H9 (cell line): ENCODE measurements at regions not wholly inside any gene's neighbourhood (a gene's known extent, or its start where the extent isn't known, plus 50 kb on each side); places are given as distances from the start of the nearest gene placed in this dataset.

Experiments
- DNase-seq: peaks from one replicate; pipeline ENCODE4 v3.0.0-alpha.2; 2017
- H2AFZ ChIP-seq: one replicate; pipeline ENCODE4 v1.6.1; 2013; ENCODE audit warnings: mild to moderate bottlenecking, low read length, control low read depth, moderate library complexity
- H2AK5ac ChIP-seq: 2 replicates; pipeline ENCODE4 v1.6.1; 2013; ENCODE audit warnings: low read length, control low read depth, mixed read lengths; ENCODE audit not compliant: insufficient read length
- H2BK120ac ChIP-seq: one replicate; pipeline ENCODE4 v1.6.1; 2013; ENCODE audit warnings: low read depth, mild to moderate bottlenecking, low read length, control low read depth, inconsistent platforms; ENCODE audit not compliant: poor library complexity, severe bottlenecking
- H2BK12ac ChIP-seq: 2 replicates; pipeline ENCODE4 v1.6.1; 2013; ENCODE audit warnings: low read length, control low read depth, mixed read lengths, low read depth; ENCODE audit not compliant: insufficient read length
- H2BK15ac ChIP-seq: 2 replicates; pipeline ENCODE4 v1.6.1; 2013; ENCODE audit warnings: low read depth, low read length, control low read depth
- H2BK20ac ChIP-seq: one replicate; pipeline ENCODE4 v1.6.1; 2013; ENCODE audit warnings: low read depth, mild to moderate bottlenecking, low read length, control low read depth, inconsistent platforms; ENCODE audit not compliant: poor library complexity, severe bottlenecking
- H2BK5ac ChIP-seq: 2 replicates; pipeline ENCODE4 v1.6.1; 2013; ENCODE audit warnings: low read length, control low read depth, mixed read lengths; ENCODE audit not compliant: insufficient read length
- H3K14ac ChIP-seq: 2 replicates; pipeline ENCODE4 v1.6.1; 2013; ENCODE audit warnings: low read length, control low read depth; ENCODE audit not compliant: insufficient read depth
- H3K18ac ChIP-seq: 2 replicates; pipeline ENCODE4 v1.6.1; 2013; ENCODE audit warnings: low read depth, mild to moderate bottlenecking, mixed read lengths, low read length, control low read depth; ENCODE audit not compliant: insufficient read length
- H3K23ac ChIP-seq: 2 replicates; pipeline ENCODE4 v1.6.1; 2013; ENCODE audit warnings: low read length, control low read depth, mixed read lengths, low read depth; ENCODE audit not compliant: insufficient read length
- H3K23me2 ChIP-seq: 2 replicates; pipeline ENCODE4 v1.6.1; 2013; ENCODE audit warnings: low read depth, mild to moderate bottlenecking, mixed read lengths, low read length, control low read depth; ENCODE audit not compliant: insufficient read length, poor library complexity, severe bottlenecking
- H3K27ac ChIP-seq: 2 replicates; pipeline ENCODE4 v1.5.1; 2013; ENCODE audit warnings: low read length, control low read depth, mixed read lengths, low read depth; ENCODE audit not compliant: insufficient read length
- H3K27me3 ChIP-seq: 2 replicates; pipeline ENCODE4 v1.6.1; 2013; ENCODE audit warnings: low read length, control low read depth, inconsistent platforms; ENCODE audit not compliant: insufficient read depth
- H3K4ac ChIP-seq: 2 replicates; pipeline ENCODE4 v1.6.1; 2013; ENCODE audit warnings: low read depth, mild to moderate bottlenecking, control low read depth, inconsistent platforms, low read length, moderate library complexity
- H3K4me1 ChIP-seq: 2 replicates; pipeline ENCODE4 v1.6.1; 2013; ENCODE audit warnings: low read length, control low read depth, inconsistent platforms; ENCODE audit not compliant: insufficient read depth
- H3K4me2 ChIP-seq: 2 replicates; pipeline ENCODE4 v1.6.1; 2013; ENCODE audit warnings: low read length, control low read depth, mixed read lengths; ENCODE audit not compliant: insufficient read length, insufficient read depth
- H3K56ac ChIP-seq: 2 replicates; pipeline ENCODE4 v1.6.1; 2013; ENCODE audit warnings: low read depth, mild to moderate bottlenecking, mixed read lengths, low read length, control low read depth; ENCODE audit not compliant: insufficient read length
- H3K79me1 ChIP-seq: 2 replicates; pipeline ENCODE4 v1.6.1; 2013; ENCODE audit warnings: low read depth, mild to moderate bottlenecking, moderate library complexity, low read length, control low read depth, inconsistent platforms; ENCODE audit not compliant: insufficient read depth, poor library complexity, severe bottlenecking
- H3K79me2 ChIP-seq: 2 replicates; pipeline ENCODE4 v1.6.1; 2013; ENCODE audit warnings: low read length, control low read depth, inconsistent platforms; ENCODE audit not compliant: insufficient read depth
- H3K9ac ChIP-seq: 2 replicates; pipeline ENCODE4 v1.6.1; 2013; ENCODE audit warnings: low read length, control low read depth, mixed read lengths; ENCODE audit not compliant: insufficient read length; ENCODE audit errors: extremely low read depth
- H3K9me3 ChIP-seq: one replicate; pipeline ENCODE4 v1.6.1; 2013; ENCODE audit warnings: low read depth, low read length, inconsistent platforms; ENCODE audit not compliant: control insufficient read depth
- H3T11ph ChIP-seq: one replicate; pipeline ENCODE4 v1.6.1; 2013; ENCODE audit warnings: mild to moderate bottlenecking, low read length, control low read depth, inconsistent platforms
- H4K20me1 ChIP-seq: one replicate; pipeline ENCODE4 v1.6.1; 2013; ENCODE audit not compliant: control insufficient read depth, insufficient read length, insufficient read depth
- H4K5ac ChIP-seq: 2 replicates; pipeline ENCODE4 v1.6.1; 2013; ENCODE audit warnings: low read depth, mild to moderate bottlenecking, mixed read lengths, low read length, control low read depth; ENCODE audit not compliant: insufficient read length
- H4K8ac ChIP-seq: replicated peaks from 2 replicates; pipeline ENCODE4 v1.6.1; 2013; ENCODE audit warnings: low read length, control low read depth, mixed read lengths, low read depth; ENCODE audit not compliant: insufficient read length
- H4K91ac ChIP-seq: 2 replicates; pipeline ENCODE4 v1.6.1; 2013; ENCODE audit warnings: low read depth, mild to moderate bottlenecking, moderate library complexity, mixed read lengths, low read length, control low read depth; ENCODE audit not compliant: insufficient read length
- H3K27ac Mint-ChIP-seq, 3 experiments: 2 replicates in 2 of 3; 3 replicates in 1 of 3; pipeline ENCODE4 v1.8.0; 2020 to 2021; ENCODE audit warnings: mixed read lengths in 3 of 3, mild to moderate bottlenecking in 1 of 3, moderate library complexity in 1 of 3
- H3K27me3 Mint-ChIP-seq: 2 replicates; pipeline ENCODE4 v1.8.0; 2021; ENCODE audit warnings: low read depth, mild to moderate bottlenecking, moderate library complexity, mixed read lengths
- H3K36me3 Mint-ChIP-seq, 3 experiments: 2 replicates in 2 of 3; 3 replicates in 1 of 3; pipeline ENCODE4 v1.8.0; 2020 to 2021; ENCODE audit warnings: low read depth in 3 of 3, mixed read lengths in 3 of 3; ENCODE audit not compliant: insufficient read depth in 1 of 3
- H3K4me1 Mint-ChIP-seq, 2 experiments: 2 replicates each; pipeline ENCODE4 v1.8.0; 2020; ENCODE audit warnings: mixed read lengths in 2 of 2
- H3K4me3 Mint-ChIP-seq, 2 experiments: 2 replicates in 1 of 2; 3 replicates in 1 of 2; pipeline ENCODE4 v1.8.0; 2020 to 2021; ENCODE audit warnings: mild to moderate bottlenecking in 2 of 2, mixed read lengths in 2 of 2, moderate library complexity in 1 of 2
- H3K9me3 Mint-ChIP-seq, 2 experiments: 2 replicates in 1 of 2; 3 replicates in 1 of 2; pipeline ENCODE4 v1.8.0; 2020; ENCODE audit warnings: mild to moderate bottlenecking in 2 of 2, mixed read lengths in 2 of 2, moderate library complexity in 1 of 2
- WGBS: extraction: QIAGEN DNeasy Blood & Tissue Kit; methylation state at CpG from one replicate; pipeline ENCODE4 v1.1.7; 2013; ENCODE audit warnings: missing lambda C conversion rate, low lambda C conversion rate, mixed read lengths; ENCODE audit not compliant: insufficient read length; ENCODE audit errors: extremely low coverage; 5-methylcytosine and 5-hydroxymethylcytosine counted together
- TF ChIP-seq, protein P1 (sequence below): fragments of 200-600 bp; sonication (generic); conservative IDR thresholded peaks from 3 replicates; pipeline ENCODE4 v1.8.0; 2021; ENCODE audit warnings: antibody characterized with exemption, mild to moderate bottlenecking

- TF ChIP-seq, protein P1, sequence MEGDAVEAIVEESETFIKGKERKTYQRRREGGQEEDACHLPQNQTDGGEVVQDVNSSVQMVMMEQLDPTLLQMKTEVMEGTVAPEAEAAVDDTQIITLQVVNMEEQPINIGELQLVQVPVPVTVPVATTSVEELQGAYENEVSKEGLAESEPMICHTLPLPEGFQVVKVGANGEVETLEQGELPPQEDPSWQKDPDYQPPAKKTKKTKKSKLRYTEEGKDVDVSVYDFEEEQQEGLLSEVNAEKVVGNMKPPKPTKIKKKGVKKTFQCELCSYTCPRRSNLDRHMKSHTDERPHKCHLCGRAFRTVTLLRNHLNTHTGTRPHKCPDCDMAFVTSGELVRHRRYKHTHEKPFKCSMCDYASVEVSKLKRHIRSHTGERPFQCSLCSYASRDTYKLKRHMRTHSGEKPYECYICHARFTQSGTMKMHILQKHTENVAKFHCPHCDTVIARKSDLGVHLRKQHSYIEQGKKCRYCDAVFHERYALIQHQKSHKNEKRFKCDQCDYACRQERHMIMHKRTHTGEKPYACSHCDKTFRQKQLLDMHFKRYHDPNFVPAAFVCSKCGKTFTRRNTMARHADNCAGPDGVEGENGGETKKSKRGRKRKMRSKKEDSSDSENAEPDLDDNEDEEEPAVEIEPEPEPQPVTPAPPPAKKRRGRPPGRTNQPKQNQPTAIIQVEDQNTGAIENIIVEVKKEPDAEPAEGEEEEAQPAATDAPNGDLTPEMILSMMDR: no peak
- Histone ChIP-seq H2BK120ac (no peak overlapping the region), H3K79me2 (no peaks in the 10 kb centered on the region), H4K8ac (no peak overlapping the region), H2BK12ac (no peak overlapping the region), H3K14ac (no peak overlapping the region; the same call in 1 of the 2 replicates), H2BK20ac (no peak overlapping the region), H3K4me1 (no peaks in the 10 kb centered on the region), H3K56ac (no peak overlapping the region), H3K9me3 (no peaks in the 10 kb centered on the region), H3K23ac (no peak overlapping the region), H4K91ac (no peak overlapping the region), H3K27me3 (no peaks in the 10 kb centered on the region), H4K20me1 (no peaks in the 10 kb centered on the region), H4K5ac (no peak overlapping the region), H2AFZ (no peak overlapping the region), H3T11ph (no peak overlapping the region), H3K23me2 (no peaks in the 10 kb centered on the region), H3K27ac (no peak overlapping the region), H3K18ac (no peak overlapping the region), H2AK5ac (no peak overlapping the region), H2BK15ac (no peak overlapping the region), H3K9ac (no peak overlapping the region), H3K4me2 (no peak overlapping the region), H2BK5ac (no peak overlapping the region), H3K79me1 (no peaks in the 10 kb centered on the region), H3K4ac (no peak overlapping the region)
- WGBS: no CpG with 5 or more reads among the region's 14 CpGs
- H3K36me3 Mint-ChIP-seq: no peaks in the 10 kb centered on the region; a peak in 1 of 7 replicates
- no peak overlapping the region for H3K4me3 Mint-ChIP-seq
- H3K27ac Mint-ChIP-seq: no peak overlapping the region
- peaks cover 19 to 26% of the 10 kb centered on the region in 2 experiments for H3K4me1 Mint-ChIP-seq
- no peaks in the 10 kb centered on the region for H3K27me3 Mint-ChIP-seq
- no peaks in the 10 kb centered on the region for H3K9me3 Mint-ChIP-seq
- no peak for DNase-seq
These were observed 123.4 kb upstream of the MEF2A start for GRCh38 chr15:99442252-99442897.
